Liver (tissue), 3 donors: ENCODE measurements at regions not wholly inside any gene's neighbourhood (a gene's known extent, or its start where the extent isn't known, plus 50 kb on each side); places are given as distances from the start of the nearest gene placed in this dataset.

Source experiments
- CTCF ChIP-seq: fragments of 150-350 bp; IDR thresholded peaks from 2 replicates; pipeline ENCODE4 v1.5.1; 2017; ENCODE audit warnings: improper control_type of control experiment, low read depth, low read length; ENCODE audit not compliant: missing input control
- EGR1 ChIP-seq, 2 donors: IDR thresholded peaks; 2 replicates each; pipeline ENCODE4 v1.6.1; 2016 to 2018; ENCODE audit warnings: antibody characterized with exemption in 2 of 2, low read depth in 2 of 2
- HNF4A ChIP-seq, 2 donors: conservative IDR thresholded peaks; 2 replicates each; pipeline ENCODE4 v1.6.1; 2016; ENCODE audit warnings: antibody characterized with exemption in 2 of 2, mild to moderate bottlenecking in 2 of 2
- JUND ChIP-seq, 2 donors: IDR thresholded peaks; 2 replicates each; pipeline ENCODE4 v1.6.1; 2016; ENCODE audit warnings: antibody characterized with exemption in 2 of 2
- MAX ChIP-seq: IDR thresholded peaks from 2 replicates; pipeline ENCODE4 v1.6.1; 2016; ENCODE audit warnings: antibody characterized with exemption
- TAF1 ChIP-seq: conservative IDR thresholded peaks from 2 replicates; pipeline ENCODE4 v1.6.1; 2016; ENCODE audit warnings: antibody characterized with exemption, mild to moderate bottlenecking
- YY1 ChIP-seq: IDR thresholded peaks from 2 replicates; pipeline ENCODE4 v1.6.1; 2016; ENCODE audit warnings: antibody characterized with exemption, mild to moderate bottlenecking
- donor health status: healthy.
- donor health status: healthy.

- TF ChIP-seq CTCF: no peak
- no peak for TF ChIP-seq JUND (IDR thresholded peaks at IDR 0.05)
- TF ChIP-seq EGR1 (IDR thresholded peaks at IDR 0.05; ENCODE audit: low read depth in 2 of 2): no peak
- no peak for TF ChIP-seq MAX
- TF ChIP-seq TAF1: no peak
- no peak for TF ChIP-seq YY1
- no peak for TF ChIP-seq HNF4A (conservative IDR thresholded peaks at IDR 0.05)
Measured at GRCh38 chr18:43367895-43368294, 90.6 kb upstream of the SYT4 start.
